ENCODE measurements at regions not wholly inside any gene's neighbourhood (a gene's known extent, or its start where the extent isn't known, plus 50 kb on each side); places are given as distances from the start of the nearest gene placed in this dataset.

DNA sequence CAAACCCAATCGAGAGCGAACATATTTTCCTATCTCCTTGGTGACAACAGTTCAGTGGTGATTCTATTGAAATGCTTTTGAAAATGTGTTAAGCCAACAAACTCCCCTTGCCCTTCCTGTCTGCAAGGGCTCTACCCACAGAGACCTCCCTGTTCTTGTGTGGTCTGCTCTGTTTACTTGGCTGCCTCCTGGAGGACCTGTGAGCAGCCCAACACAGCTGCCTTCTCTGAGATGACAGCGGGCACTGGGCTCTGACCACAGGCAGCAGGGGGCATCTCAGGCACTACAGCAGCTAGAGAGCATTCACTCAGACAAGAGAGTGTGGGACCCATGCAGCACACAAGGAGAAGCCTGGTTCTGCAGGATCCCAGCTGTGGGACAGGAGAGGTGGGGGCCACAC lies 416.4 kb downstream of the TCERG1L start:
- no peak for DNase-seq

DNA sequence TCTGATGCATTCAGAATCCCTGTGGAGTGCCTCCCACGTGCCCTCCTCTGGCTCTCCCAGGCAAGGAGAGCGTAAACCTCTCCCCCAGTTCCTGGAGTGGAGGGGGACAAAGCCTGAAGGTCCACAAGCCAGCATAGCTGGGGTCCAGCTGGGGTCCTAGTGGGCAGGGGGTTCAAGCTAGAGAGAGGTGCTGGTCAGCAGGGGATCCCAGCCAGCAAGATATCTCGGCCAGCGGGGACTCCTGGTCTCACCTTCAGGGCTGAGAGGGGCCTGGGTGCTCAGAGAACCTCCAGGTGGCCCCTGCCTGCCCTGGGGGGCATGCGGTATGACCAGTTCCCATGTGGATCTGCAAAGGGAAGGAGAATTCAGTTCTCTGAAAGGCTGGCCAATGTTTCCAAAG lies 413.7 kb downstream of the TCERG1L start:
- DNase-seq = no peak

DNA sequence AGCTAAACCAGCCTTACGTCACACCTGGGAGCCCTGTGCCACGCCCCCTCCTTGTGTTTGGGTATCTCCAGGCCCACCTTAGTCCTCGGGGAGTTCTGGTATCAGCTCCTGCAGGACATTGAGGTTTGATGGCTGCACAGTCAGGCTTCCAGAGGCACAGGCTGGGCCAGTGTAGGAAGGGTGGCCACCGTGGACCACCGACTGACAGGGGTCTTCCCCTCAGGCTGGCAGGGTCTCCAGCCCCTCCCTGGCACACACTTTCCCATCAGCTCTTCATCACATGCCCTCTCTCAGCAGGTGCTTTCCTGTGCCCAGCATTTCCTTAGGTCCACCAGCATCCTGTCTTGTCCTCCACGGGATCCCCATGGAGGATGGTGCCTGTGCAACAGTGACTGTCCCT lies 413.1 kb downstream of the TCERG1L start:
- no peak for DNase-seq

DNA sequence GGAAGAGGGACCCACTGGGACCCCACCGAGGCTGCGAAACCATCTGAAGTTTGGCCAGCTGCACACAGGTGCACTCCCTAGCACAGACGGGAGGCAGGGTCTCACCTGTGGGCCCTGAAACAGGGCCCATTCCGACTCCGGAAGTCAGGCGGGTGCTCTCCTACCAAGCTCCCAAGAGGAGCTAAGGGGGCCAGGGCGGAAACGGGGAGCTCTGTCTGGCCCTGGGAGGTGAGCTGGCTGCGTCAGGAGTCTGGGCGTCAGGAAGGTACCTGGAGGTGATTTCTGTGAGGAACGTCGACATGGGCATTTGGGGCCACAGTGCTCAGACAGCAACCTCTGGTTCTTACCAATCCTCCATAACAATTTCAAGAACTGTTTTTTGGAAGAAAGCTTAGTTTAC lies 411.7 kb downstream of the TCERG1L start:
- DNase-seq = no peak

DNA sequence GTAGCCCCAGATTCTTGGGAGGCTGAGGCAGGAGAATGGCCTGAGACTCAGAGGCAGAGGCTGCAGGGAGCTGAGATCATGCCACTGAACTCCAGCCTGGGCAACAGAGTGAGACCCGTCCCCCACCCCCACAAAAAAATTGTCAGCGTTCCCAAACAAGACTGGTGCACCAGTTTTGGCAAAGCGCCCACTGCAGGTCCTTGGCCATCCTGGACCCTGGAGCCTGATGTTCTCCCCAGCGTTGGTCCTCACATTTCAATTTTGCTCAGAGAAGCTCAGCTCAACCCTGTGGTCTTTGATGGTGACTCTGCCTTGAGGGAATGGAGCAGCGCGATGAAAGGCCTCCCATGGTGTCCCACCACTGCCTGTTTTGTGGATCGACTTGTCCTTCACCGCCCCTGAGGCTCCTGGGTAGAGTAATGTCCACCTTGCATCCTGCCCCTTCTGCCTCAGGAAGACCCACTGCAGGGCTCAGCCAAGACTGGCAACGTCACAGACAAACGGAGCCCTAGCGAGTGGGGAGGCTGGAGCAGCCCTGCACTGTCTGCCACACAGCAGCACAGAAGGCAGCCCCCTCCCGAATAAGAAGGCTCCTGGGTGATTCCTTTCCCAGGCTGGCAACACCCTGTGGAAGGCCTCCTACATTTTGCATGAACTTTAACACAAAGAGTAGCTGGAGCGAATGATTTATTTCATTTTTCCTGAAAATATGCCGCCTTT lies 410.9 kb downstream of the TCERG1L start:
- DNase-seq = no peak

DNA sequence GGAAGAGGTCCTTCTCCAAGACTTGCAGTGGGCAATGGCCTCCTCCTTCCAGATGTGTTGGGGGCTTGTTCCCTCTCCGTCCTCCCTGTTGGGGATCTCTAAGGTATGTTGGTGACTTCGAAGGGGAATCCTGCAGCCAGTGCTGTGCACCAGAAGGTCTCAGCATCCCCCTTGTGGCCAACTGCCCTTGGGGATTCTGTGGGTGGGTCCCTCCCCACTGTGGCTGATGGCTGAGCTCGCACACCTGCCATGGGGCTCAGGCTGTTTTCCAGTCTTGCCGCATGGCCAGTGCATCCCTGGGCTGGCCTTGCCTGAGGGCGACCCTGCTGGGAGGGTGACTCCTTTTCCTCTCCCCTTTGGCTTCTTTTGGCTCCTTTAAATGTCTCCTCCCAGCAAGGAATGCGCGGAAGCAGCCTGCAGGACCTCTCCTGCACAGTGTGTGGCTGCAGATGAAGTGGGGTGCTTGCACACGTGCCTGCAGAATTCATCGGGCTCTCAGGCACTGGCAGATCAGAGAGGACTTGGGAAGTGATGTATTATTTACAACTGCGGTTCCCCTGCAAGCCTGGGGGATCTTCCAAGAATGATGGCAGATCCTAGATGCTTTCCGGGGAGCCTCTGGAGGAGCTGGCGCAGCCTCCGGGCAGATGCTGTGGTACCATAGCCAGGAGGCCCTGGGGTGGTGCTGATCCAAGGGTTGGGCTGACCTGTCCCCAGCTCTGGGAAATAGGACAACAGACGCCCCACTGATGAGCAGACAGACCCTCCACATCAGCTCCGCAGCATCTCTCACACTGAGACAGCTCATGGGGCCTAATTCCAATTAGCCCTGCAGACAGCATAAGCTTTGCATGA lies 410.0 kb downstream of the TCERG1L start:
- no peak for DNase-seq

DNA sequence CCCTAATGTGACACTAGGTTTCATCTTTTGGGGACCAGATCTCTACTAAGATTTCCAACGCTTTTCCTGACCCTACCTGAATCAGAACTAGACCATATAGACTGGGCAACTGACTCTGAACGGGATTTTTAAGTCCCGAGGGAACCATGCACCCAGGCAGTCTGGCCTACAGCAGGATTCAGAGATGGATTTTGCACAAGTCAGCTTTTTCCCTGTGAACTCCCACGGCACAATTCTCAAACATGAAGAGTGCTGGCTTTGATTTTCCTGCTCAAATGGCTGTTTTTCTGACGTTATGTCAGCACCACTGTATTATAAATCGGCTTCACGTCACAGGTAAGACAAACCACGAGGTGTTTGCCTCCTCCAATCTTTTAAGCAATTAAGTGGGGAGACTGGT lies 409.1 kb downstream of the TCERG1L start:
- DNase-seq = no peak

DNA sequence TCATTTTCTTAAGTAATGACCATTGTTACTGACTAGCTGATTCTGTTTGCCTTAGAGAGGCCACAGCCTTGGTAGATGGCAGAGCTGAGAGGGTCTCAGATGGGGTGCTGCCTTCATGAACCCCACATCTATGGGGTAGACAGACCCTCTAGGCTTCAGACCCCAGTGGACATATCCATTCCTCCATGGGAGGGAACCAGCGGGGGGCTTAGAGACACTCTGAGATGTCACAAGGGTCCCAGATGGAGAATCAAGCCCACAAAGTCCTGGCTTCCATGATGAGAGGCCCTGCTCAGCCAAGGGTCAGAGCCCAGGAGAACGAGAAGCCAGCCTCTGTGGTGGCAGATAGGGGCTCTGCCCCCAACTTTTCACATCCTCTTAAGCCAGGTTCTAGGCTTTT lies 408.6 kb downstream of the TCERG1L start:
- no peak for DNase-seq

DNA sequence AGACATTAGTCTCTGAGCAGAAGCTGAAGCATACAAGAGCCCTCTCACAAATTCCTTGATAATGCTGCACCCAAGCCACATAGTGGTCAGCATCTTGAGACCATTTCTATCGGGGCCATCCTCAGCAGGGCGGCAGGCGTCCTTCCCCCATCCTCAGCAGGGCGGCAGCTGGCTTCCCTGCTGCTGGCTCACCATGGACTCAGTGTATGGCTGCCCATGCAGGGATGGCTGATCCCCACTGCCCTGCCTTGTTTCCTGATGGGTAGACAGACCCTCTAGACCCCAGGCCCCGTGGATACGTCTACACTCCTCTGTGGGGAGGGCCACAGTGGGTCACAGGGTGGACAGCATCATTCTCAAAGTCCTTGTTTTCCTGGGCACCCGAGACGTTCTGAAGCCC lies 406.8 kb downstream of the TCERG1L start:
- no peak for DNase-seq

DNA sequence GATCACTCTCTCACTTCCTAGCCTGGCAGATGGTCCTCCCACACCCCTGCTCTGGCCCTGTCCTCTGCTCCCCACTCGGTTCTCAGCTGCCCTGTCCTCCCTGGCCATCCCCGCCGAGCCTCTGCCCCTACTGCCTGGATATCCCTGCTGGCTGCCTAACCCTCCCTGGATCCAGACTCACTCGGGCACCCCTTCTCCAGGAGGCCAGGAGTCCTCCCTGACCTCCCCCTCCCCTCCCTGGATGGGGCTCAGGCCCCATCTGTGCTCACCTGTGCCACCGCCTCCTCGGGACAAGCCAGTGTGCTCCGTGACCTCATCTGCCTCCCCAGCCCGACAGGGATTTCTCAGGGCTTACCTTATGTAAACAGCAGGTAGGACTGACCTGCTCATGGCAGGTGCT lies 406.1 kb downstream of the TCERG1L start:
- no peak for DNase-seq

DNA sequence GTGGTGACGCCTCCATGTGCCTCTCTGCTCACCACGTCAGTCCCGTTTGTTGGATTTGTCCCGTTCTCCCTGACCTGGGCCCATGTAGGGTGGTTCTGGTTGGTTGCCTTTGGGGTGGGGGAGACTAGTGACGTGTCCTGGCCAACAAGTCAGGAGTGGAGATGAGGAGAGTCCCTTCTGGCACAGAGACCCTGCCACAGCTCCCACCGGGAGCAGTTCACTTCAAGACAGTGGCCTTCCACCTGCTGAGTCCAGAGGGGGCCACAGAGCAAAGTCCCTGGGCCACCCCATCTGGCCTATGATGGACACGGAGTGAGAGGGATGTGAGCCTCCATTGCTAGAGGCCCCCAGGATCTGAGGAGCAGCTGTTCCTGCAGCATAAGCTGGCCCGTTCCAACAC lies 405.6 kb downstream of the TCERG1L start:
- DNase-seq = no peak

DNA sequence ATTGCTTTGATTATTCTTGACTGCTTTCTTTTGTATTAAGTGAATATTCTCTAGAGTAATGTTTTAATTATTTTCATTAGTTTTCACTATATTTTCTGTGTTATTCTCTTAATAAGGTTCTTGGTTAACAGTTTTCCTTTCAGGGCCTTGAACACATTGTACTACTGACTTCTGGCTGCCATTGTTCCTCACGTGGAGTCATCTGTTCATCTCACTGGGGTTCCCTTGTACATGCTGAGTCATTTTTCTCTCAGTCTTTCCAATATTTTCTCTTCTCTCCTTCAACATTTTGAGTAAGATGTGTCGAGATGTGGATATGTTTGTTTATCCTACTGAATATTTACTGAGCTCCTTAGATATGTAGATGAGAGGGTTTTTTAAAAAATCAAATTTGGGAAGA lies 400.7 kb downstream of the TCERG1L start:
- no peak for DNase-seq

DNA sequence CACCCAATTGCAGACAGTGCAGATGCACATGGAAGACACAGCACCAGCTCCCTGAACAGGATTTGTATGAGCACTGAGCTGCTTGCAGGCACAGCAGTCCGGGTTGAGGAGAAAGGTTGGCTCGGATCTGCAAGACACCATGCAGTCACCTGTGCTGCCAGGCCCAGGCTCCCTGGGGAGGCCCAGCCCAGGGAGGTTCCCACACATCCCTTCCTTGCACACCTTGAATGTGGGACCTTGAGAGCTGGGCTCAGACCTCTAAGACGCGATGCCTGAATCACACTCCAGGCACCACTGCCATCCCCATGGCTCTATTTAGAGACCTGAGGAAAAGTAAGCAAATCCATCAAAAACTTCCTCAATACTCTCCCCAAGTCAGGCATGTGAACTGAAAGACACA lies 397.7 kb downstream of the TCERG1L start:
- DNase-seq = no peak

DNA sequence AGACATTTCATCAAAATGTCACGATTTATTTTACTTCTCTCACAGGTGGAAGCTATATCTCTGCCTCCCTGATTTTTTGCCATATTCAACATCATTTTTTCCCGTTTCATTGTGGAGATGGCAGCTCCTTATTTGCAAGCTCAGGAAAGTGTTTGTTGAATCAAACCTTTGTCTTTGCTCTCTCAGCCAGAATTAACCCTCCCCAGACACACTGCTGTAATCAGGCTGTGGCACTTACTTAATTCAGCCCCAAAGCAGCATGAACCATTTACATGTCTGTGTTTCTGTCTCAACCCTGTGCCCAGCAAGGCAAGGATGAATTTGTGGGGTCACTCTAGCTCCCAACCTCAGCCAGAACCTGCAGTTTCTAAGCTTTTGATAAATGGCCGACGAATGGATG lies 397.2 kb downstream of the TCERG1L start:
- no peak for DNase-seq

DNA sequence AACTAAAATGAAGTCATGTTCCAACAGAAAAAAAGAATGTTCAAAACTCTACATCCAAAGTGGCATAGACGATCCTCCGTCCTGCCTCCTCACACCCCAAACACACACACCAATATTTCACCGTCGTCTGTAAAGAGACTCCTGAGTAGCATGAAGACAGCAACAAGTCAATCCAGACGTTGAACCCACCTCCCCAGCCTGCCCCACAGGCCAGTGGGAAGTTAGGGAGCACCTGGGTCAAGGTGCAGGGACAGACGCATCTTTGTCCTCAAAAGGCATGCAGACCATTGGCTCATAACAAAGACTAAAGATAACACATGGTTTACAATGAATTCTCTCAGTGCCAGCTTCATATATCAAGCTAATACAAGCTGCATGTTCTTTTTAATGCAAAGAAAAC lies 396.5 kb downstream of the TCERG1L start:
- DNase-seq = no peak

DNA sequence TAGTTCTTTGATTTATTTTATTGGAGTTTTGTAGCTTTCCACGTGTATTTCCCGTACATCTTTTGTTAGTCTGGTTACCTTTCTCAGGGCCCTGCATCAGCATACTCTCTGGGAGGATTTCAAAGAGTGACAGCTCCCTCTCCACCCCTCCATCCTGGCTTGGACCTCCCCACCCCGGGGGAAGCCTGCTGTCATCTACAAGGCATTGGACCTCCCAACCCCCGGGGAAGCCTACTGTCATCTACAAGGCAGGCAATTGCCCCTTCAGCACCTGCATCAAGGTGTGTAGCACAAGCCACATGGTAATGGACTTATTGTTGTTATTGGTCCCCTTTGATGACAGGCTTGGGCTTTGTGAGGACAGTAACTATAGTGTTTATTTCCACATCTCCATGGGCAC lies 390.1 kb downstream of the TCERG1L start:
- DNase-seq = no peak

DNA sequence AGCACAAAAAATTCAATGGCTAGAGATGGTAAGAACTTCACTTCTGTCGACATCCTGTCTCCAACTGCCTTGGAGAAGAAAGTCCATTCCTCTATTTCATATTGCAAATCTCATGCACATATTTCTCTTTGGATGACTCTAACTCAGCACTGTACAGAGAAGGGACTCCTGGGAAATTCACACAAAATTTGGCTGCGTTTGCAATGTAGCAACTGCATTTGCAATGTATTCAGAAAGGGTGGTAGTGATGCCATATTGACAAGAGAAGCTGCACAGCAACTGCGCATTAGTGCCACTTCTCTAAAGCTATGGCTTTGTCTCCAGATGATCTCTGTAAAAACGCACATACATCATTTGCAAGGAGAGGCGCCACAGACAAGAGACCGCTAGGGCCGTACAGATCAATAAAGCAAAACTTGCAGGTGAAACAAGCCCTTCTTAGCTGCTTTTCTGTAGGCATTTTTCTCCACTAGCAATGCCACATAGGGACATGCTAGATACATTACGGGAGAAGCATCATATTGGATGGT lies 389.5 kb downstream of the TCERG1L start:
- DNase-seq = no peak

DNA sequence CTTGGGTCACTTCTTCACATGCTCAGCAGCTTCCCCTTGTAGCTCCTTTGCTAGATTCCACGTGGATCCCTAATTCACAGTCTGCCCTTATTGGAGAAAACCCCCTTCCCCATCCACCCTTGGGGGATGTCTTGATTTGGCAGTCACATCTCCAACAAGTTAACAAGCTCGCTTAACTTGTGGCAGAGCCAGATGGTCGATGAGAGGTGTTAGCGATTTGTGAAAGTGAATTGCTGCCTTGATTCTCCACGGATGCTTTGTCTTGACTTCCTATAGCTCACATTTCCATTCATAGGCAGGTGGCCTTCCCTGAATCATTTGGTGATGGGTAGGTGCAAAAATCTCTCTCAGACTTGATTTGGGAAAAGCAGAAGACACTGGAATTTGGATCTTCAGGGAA lies 387.9 kb downstream of the TCERG1L start:
- DNase-seq = no peak

DNA sequence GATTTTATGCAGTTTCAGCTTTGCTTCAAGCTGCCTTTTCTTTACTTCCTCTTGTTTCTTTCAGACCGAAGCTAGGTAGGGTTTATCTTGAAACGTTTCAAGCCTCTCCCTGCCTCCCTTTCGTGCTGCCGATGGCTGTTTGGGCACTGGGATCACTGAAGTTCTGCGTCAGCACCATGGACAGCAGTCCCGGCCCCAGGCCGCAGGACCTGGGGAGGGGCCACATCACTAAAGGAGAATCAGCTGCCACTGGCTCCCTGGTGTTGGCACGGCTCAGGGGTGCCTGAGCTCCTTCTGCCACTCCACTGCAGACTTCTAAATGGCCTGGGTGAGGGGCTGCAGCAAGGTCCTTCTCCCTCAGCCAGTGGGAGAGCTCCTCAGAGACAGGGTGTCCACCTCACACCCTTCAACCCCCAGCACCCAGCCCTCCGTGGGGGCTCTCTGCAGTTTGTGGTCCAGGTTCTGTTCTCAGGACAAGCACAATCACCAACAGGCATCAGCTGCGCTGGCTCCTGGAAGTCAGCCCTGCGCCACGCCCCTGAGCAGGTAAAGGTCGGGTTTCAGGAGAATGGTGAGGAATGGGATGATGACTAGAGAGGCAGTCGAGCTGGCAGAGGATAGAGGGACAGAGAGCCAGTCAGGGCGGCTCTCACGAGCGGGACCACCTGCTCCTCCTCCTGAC lies 387.2 kb downstream of the TCERG1L start:
- DNase-seq = no peak

DNA sequence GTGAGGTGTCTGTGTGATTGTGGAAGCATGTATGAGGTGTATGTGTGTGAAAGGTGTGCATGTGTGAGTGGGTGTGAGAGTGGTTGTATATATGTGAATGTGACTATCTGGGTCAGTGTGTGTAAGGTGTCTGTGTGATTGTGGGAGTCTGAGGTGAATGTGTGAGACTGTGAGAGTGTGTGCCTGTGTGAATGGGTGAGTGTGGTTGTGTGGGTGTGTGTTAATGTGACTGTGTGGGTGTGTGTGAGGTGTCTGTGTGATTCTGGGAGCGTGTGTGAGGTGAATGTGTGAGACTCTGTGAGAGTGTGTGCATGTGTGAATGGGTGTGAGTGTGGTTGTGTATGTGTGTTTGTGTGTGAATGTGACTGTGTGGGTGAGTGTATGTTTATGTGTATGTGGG lies 385.1 kb downstream of the TCERG1L start:
- no peak for DNase-seq

DNA sequence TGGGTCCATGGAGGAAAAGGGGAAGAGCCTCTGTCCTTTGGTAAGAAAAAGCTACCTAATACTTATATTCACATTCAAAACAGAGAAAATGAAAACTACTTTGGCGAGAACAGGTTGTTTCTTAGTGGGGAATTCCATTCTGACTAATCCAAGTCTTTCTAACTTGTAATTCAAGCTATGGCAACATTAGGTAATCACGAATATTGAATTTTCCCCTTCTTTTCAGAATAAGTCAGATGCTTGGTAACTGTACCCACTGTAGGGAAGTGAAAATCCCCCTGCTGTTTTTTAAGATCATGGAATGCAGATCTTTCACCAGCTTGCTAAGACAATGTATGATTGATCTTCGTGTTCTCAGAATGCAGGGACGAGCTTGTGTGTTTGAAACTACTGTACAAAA lies 384.4 kb downstream of the TCERG1L start:
- no peak for DNase-seq

DNA sequence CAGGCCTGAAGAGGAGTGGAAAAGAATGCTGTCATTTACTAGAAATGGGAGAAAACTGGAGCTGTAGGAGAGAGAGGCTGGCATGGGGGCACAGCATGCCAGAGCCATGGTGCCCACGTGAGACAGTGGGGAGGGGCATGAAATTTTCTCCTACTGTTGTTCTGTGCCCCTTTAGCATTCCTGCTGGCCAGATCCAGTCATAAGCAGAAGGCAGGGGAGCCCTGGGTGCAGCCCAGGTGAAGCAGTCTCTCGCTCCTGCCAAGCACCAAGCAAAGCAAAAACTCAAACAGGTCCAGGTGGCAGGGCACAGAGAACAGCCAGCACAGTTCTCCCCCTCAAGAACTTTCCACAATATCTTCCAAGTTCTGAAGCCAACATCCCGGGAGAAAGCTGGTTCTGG lies 383.2 kb downstream of the TCERG1L start:
- no peak for DNase-seq

DNA sequence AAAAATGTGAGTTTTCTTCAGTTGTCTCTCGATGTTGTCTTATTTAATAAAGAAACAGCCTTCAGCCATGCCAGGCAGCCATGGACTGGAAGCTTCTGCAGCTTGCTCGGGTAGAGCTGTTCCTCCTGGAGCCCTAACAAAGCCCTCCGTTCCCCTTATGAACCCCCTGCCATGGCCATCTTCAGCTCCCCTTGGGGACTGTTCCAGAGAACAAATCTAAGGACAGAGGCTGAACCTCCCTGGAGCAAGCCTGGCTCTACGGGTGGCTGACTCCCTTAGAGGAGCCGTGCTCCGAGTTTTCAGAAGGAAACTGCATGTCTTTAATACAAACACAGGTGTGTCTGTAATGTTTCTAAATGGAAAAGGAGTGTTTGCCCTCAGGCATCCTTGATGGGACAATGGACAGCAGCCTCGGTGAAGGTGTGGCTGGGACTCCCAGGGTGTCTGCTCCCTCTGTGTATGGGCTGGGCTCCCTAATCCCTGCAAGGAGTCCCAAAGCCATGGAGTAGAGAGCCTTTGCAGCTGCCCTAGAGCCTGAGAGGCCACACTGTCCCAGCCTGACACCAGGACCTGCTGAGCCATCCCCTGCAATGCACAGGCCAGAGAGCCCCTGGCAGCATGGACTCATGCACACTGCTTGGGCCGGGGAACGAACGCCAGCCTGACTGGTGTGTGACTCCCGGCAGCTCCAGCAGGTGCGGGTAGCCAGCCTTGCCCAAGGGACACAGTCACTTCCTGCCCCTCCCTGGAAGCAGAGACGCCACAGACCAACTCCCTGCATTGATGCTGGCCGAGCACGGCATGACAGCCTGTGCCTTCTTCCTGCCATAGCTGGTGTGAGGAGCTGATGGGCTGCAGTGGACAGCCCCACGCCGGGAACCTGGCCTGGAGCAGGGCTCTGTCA lies 381.8 kb downstream of the TCERG1L start:
- DNase-seq = no peak

All from Kasumi-1 (cell line).